ENCODE measurements at regions not wholly inside any gene's neighbourhood (a gene's known extent, or its start where the extent isn't known, plus 50 kb on each side); places are given as distances from the start of the nearest gene placed in this dataset.

DNA sequence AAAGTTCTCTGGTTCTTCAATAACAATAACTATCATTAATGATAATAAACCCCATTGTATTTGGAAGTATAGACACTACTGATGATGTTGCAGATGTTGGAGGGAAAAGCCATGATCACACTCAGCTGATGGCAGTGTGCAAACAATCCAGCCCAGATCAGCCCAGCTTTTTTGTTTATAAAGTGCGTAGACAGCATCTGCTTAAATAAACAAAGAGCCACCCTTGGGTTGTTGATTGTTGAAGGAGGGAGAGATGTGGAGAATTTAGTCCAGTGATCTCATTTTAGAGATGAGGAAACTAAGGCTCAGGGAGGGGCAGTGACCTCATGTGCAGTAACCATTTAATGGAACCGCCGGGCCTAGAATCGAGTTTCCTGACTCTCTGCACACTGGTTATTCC lies 56.0 kb upstream of the MEX3C start:
- TF ChIP-seq SMC3 (IDR thresholded peaks at IDR 0.05) (no peak), NFE2L2 (conservative IDR thresholded peaks at IDR 0.05; ENCODE audit: low read length) (no peak), POLR2A (IDR thresholded peaks at IDR 0.05; ENCODE audit: low read length) (no peak), RNF2 (IDR thresholded peaks at IDR 0.05; ENCODE audit: borderline replicate concordance, low read depth) (no peak), CEBPB (IDR thresholded peaks at IDR 0.05) (no peak), CHD2 (IDR thresholded peaks at IDR 0.05; ENCODE audit: low read length, partially characterized antibody) (no peak), CBX8 (IDR thresholded peaks at IDR 0.05) (no peak), RFX5 (IDR thresholded peaks at IDR 0.05) (no peak), EP300 (IDR thresholded peaks at IDR 0.05) (no peak)
- TF ChIP-seq, protein P1, sequence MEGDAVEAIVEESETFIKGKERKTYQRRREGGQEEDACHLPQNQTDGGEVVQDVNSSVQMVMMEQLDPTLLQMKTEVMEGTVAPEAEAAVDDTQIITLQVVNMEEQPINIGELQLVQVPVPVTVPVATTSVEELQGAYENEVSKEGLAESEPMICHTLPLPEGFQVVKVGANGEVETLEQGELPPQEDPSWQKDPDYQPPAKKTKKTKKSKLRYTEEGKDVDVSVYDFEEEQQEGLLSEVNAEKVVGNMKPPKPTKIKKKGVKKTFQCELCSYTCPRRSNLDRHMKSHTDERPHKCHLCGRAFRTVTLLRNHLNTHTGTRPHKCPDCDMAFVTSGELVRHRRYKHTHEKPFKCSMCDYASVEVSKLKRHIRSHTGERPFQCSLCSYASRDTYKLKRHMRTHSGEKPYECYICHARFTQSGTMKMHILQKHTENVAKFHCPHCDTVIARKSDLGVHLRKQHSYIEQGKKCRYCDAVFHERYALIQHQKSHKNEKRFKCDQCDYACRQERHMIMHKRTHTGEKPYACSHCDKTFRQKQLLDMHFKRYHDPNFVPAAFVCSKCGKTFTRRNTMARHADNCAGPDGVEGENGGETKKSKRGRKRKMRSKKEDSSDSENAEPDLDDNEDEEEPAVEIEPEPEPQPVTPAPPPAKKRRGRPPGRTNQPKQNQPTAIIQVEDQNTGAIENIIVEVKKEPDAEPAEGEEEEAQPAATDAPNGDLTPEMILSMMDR (IDR thresholded peaks at IDR 0.05), result no peak
- TF ChIP-seq, protein P2, sequence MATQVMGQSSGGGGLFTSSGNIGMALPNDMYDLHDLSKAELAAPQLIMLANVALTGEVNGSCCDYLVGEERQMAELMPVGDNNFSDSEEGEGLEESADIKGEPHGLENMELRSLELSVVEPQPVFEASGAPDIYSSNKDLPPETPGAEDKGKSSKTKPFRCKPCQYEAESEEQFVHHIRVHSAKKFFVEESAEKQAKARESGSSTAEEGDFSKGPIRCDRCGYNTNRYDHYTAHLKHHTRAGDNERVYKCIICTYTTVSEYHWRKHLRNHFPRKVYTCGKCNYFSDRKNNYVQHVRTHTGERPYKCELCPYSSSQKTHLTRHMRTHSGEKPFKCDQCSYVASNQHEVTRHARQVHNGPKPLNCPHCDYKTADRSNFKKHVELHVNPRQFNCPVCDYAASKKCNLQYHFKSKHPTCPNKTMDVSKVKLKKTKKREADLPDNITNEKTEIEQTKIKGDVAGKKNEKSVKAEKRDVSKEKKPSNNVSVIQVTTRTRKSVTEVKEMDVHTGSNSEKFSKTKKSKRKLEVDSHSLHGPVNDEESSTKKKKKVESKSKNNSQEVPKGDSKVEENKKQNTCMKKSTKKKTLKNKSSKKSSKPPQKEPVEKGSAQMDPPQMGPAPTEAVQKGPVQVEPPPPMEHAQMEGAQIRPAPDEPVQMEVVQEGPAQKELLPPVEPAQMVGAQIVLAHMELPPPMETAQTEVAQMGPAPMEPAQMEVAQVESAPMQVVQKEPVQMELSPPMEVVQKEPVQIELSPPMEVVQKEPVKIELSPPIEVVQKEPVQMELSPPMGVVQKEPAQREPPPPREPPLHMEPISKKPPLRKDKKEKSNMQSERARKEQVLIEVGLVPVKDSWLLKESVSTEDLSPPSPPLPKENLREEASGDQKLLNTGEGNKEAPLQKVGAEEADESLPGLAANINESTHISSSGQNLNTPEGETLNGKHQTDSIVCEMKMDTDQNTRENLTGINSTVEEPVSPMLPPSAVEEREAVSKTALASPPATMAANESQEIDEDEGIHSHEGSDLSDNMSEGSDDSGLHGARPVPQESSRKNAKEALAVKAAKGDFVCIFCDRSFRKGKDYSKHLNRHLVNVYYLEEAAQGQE (IDR thresholded peaks at IDR 0.05), result no peak
- TF ChIP-seq, protein P3, sequence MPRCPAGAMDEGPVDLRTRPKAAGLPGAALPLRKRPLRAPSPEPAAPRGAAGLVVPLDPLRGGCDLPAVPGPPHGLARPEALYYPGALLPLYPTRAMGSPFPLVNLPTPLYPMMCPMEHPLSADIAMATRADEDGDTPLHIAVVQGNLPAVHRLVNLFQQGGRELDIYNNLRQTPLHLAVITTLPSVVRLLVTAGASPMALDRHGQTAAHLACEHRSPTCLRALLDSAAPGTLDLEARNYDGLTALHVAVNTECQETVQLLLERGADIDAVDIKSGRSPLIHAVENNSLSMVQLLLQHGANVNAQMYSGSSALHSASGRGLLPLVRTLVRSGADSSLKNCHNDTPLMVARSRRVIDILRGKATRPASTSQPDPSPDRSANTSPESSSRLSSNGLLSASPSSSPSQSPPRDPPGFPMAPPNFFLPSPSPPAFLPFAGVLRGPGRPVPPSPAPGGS (IDR thresholded peaks at IDR 0.05), result no peak

All from A549 (cell line).